IPS-11a (cell line): ENCODE measurements at regions not wholly inside any gene's neighbourhood (a gene's known extent, or its start where the extent isn't known, plus 50 kb on each side); places are given as distances from the start of the nearest gene placed in this dataset.

Experiments
- H3K4me3 ChIP-seq: one replicate; pipeline ENCODE4 v1.5.1; 2013; ENCODE audit warnings: low read depth, low read length, control low read depth

GRCh38 chr5:77948476-77948875 lies 172.3 kb upstream of the TBCA start:
- no peak overlapping the region for H3K4me3 ChIP-seq

GRCh38 chr5:77947041-77947428 lies 170.9 kb upstream of the TBCA start:
- no peak overlapping the region for H3K4me3 ChIP-seq

- no peak overlapping the region for H3K4me3 ChIP-seq
These were observed 170.4 kb upstream of the TBCA start for GRCh38 chr5:77946381-77947040.

GRCh38 chr5:77945874-77946273 lies 169.7 kb upstream of the TBCA start:
- H3K4me3 ChIP-seq, result no peak overlapping the region

DNA sequence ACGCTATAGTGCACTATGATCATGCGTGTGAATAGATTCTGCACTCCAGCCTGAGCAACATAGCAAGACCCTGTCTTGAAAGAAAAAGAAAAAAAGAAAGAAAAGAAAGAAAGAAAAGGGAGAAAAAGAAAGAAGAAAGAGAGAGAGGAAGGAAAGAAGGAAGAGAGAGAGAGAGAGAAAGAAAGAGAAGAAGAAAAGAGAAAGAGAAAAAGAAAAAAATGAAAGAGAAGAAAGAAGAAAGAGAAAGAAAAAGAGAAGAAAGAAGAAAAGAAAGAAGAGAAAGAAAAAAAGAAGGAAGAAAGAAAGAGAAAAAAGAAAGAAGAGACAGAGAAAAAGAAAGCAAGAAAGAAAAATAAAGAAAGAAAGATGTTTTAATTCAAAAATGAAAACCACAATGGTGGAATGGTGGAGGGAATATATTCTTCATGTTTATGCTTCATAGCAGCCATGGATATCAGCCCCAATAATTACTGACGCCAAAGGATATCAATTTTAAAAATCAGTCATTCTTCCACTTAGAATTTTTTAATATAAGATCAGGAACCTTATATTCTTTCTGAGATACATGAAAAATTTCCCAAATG lies 168.7 kb upstream of the TBCA start:
- no peak overlapping the region for H3K4me3 ChIP-seq

DNA sequence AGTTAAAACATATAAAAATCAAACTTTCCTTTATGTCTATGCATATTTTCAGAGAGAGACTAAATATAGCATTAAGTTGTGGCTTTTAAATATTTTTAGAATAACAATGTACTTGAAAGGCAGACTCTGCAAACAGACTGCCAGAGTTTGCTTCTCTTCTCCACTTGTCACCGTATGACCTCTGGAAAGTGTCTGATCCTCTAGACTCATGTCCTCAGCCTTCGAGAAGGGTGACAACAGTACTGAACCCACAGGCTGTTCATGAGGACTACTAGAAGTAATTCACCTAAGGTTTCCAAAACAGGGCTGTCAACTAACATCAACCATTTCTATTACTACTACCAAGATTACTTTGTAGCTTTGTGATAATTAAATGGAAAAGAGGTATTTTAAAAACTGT lies 167.7 kb upstream of the TBCA start:
- H3K4me3 ChIP-seq, result no peak overlapping the region

- H3K4me3 ChIP-seq, result no peak overlapping the region
These were observed 166.6 kb upstream of the TBCA start for GRCh38 chr5:77942578-77943239.

DNA sequence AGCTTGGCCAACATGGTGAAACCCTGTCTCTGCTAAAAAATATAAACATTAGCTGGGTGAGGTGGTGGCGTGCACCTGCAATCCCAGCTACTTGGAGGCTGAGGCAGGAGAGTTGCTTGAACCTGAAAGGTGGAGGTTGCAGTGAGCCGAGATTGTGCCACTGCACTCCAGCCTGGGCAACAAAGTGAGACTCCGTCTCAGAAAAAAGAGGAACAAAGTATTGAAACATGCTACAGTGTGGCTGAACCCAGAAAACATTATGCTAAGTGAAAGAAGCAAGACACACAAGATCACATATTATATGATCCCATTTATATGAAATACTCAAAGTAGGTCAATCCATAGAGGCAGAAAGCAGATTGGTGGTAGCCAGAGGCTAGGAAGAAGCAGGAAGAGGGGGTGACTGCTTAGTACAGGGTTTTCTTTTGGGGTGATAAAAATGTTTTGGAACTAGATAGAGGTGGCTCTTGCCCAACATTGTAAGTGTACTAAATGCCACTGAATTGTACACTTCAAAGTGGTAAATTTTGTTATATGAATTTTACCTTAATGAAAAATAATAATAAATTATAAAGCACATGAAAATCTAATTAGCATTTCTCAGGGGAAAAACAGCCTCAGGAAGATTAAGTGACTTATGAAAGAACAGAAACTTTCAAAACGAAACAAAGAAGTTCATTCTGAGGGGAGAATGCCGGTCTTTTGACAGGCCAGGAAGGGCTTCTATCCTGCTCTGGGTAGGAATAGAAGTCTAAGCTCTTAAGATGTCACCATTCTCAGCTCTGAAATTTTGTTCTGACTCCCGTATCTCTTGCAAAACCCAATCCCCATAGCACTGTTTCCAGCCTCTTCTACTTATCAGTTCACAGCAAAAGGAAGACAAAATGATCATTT lies 161.1 kb upstream of the TBCA start:
- no peak overlapping the region for H3K4me3 ChIP-seq

DNA sequence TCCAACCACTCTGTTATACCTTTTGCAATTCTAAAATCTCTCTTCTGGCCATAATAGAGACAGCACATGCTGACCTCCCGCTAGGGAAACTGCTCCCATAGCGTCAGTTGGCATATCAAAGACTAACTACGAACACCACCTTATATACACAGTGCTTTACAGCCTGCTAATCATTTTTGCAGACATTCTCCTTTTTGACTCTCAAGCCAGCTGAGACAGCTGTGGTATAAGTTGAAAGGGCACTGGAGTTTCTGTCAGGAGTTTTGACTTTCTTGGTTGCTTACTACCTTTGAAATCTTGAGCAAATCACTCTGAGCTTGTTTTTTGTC lies 160.2 kb upstream of the TBCA start:
- H3K4me3 ChIP-seq, result no peak overlapping the region

GRCh38 chr5:77935506-77936364 lies 159.6 kb upstream of the TBCA start:
- H3K4me3 ChIP-seq, result no peak overlapping the region

- H3K4me3 ChIP-seq, result no peak overlapping the region
These were observed 152.7 kb upstream of the TBCA start for GRCh38 chr5:77928776-77929300.

- no peak overlapping the region for H3K4me3 ChIP-seq
These were observed 150.2 kb upstream of the TBCA start for GRCh38 chr5:77926337-77926736.

- H3K4me3 ChIP-seq, result no peak overlapping the region
These were observed 149.4 kb upstream of the TBCA start for GRCh38 chr5:77925503-77925902.

GRCh38 chr5:77924081-77924480 lies 147.9 kb upstream of the TBCA start:
- no peak overlapping the region for H3K4me3 ChIP-seq

- H3K4me3 ChIP-seq, result no peak overlapping the region
These were observed 147.5 kb upstream of the TBCA start for GRCh38 chr5:77923666-77924065.

- H3K4me3 ChIP-seq, result no peak overlapping the region
These were observed 145.1 kb upstream of the TBCA start for GRCh38 chr5:77921094-77921768.

DNA sequence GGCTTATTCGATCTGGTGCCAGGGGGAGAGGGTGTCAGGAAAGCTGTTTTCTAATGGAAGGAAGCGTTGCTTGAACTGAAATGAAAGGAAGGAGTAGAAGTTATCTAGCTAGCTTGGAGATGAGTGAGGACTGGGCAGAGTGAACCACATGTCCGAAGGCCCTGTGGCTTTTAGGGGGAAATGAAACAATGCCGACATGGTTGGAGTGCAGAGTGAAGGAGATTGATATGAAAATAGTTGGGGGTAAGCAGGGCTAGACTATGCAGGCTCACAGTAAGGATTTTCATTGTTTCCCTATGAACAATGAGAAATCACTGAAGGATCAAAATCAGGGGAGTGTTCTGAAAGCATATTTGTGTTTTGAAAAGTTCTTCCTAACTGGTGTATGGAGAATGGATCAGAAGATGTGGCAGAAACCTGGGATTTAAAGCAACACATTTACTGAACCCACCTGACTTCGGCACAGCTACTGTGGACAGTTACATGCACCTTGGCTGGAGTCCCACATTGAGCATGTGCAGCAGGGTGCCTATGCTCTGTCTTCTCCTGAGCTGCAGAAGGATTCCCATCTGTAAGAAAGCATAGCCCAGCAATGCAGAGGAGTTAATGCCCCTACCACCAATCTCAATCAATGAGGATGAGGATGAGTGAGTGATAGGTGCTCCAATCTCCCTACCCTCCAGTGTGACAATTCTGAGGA lies 144.4 kb upstream of the TBCA start:
- H3K4me3 ChIP-seq, result no peak overlapping the region

- no peak overlapping the region for H3K4me3 ChIP-seq
These were observed 139.2 kb upstream of the TBCA start for GRCh38 chr5:77915346-77915745.

DNA sequence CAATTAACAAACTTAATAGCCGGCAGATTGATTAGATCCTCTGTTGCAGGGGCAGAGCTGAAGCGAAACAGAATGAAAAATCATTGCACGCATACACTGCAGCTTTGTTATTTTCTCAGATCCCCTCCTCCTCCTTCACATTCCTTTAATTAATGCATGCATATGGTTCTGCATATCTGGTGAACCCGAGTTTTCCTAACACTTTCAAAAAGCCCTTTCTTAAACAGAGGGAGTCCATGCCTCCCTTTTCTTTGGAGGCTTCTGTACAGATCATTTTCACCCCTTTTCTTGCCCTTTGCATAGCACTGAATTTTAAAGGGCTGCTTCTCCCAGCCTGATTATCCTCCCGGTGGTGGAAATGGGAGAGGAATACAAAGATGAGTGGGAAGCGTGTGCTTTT lies 136.6 kb upstream of the TBCA start:
- no peak overlapping the region for H3K4me3 ChIP-seq
